Upper lobe of left lung (tissue), 6 donors: ENCODE measurements at regions not wholly inside any gene's neighbourhood (a gene's known extent, or its start where the extent isn't known, plus 50 kb on each side); places are given as distances from the start of the nearest gene placed in this dataset.

ENCODE experiments used
- ATAC-seq, 2 donors: fragments of 200-7000 bp; cut with Tn5 transposase; one replicate each; pipeline ENCODE4 v1.9.1; 2022; ENCODE audit warnings: mild to moderate bottlenecking in 2 of 2, moderate library complexity in 2 of 2; ENCODE audit not compliant: low FRiP score in 2 of 2
- DNase-seq, 2 donors: peaks; one replicate each; pipeline ENCODE4 v3.0.0-alpha.2; 2019 to 2020
- H3K27ac ChIP-seq, 4 donors: fragments of 200-600 bp; sonication (generic); one replicate each; pipeline ENCODE4 v1.5.1; 2016 to 2019
- H3K27me3 ChIP-seq, 4 donors: fragments of 200-600 bp; sonication (generic); one replicate each; pipeline ENCODE4 v1.5.1; 2017 to 2019
- H3K36me3 ChIP-seq, 4 donors: fragments of 200-600 bp; sonication (generic); one replicate each; pipeline ENCODE4 v1.5.1; 2016 to 2019
- H3K4me1 ChIP-seq, 4 donors: fragments of 200-600 bp; sonication (generic); one replicate each; pipeline ENCODE4 v1.5.1; 2018 to 2019
- H3K4me3 ChIP-seq, 4 donors: fragments of 200-600 bp; sonication (generic); one replicate each; pipeline ENCODE4 v1.5.1; 2017 to 2019; ENCODE audit warnings: mild to moderate bottlenecking in 2 of 4, moderate library complexity in 1 of 4
- H3K9me3 ChIP-seq, 4 donors: fragments of 200-600 bp; sonication (generic); one replicate each; pipeline ENCODE4 v1.5.1; 2018 to 2019
- CTCF ChIP-seq, 6 experiments: fragments of 450-650 bp in 4 of 6; fragments of 200-600 bp in 2 of 6; sonication (generic) in 2 of 6; IDR thresholded peaks; one replicate each; pipeline ENCODE4 v1.5.1; 2016 to 2019; ENCODE audit warnings: antibody characterized with exemption in 6 of 6
- EP300 ChIP-seq, 4 donors: sonication (generic); formaldehyde crosslinking; IDR thresholded peaks; one replicate each; pipeline ENCODE4 v1.5.1; 2017; ENCODE audit warnings: antibody characterized with exemption in 4 of 4, control low read depth in 2 of 4
- POLR2A ChIP-seq, 4 donors: fragments of 450-650 bp; IDR thresholded peaks; one replicate each; pipeline ENCODE4 v1.5.1; 2016 to 2017; ENCODE audit warnings: antibody characterized with exemption in 4 of 4, mild to moderate bottlenecking in 2 of 4
- POLR2AphosphoS5 ChIP-seq, 2 donors: sonication (generic); formaldehyde crosslinking; IDR thresholded peaks; one replicate each; pipeline ENCODE4 v1.5.1; 2017; ENCODE audit warnings: antibody characterized with exemption in 2 of 2
- WGBS, 2 donors: methylation state at CpG; one replicate each; pipeline ENCODE4 v1.1.5; 2017 to 2018; 5-methylcytosine and 5-hydroxymethylcytosine counted together
- donor health status: DM: no; HTN: no; CAD: no; lungs with moderate emphysema.
- donor health status: DM: no; HTN: yes; CAD: no; lungs with severe emphysema.

- ATAC-seq (no peak), DNase-seq (no peak)
- H3K9me3 ChIP-seq: no peaks in the 10 kb centered on the region
- H3K27me3 ChIP-seq: no peaks in the 10 kb centered on the region
- TF ChIP-seq EP300 (IDR thresholded peaks at IDR 0.05) (no peak), POLR2AphosphoS5 (IDR thresholded peaks at IDR 0.05) (no peak), POLR2A (IDR thresholded peaks at IDR 0.05) (no peak), CTCF (IDR thresholded peaks at IDR 0.05) (no peak)
- H3K36me3 ChIP-seq: no peaks in the 10 kb centered on the region
- no peak overlapping the region for H3K27ac ChIP-seq
- no peak overlapping the region for H3K4me3 ChIP-seq
- H3K4me1 ChIP-seq: no peaks in the 10 kb centered on the region
- 79 to 94% methylated on average over 5 of the region's 5 CpGs for WGBS, 2 donors
Observed at GRCh38 chr2:220892018-220892634, 680.0 kb downstream of the EPHA4 start.

GRCh38 chr2:220893411-220893810, 678.7 kb downstream of the EPHA4 start:
- H3K4me1 ChIP-seq: no peaks in the 10 kb centered on the region
- no peaks in the 10 kb centered on the region for H3K9me3 ChIP-seq
- ATAC-seq (no peak), DNase-seq (no peak)
- WGBS, 2 donors: 72 to 75% methylated on average over 2 of the region's 2 CpGs
- H3K27me3 ChIP-seq: no peaks in the 10 kb centered on the region
- no peaks in the 10 kb centered on the region for H3K36me3 ChIP-seq
- no peak overlapping the region for H3K4me3 ChIP-seq
- H3K27ac ChIP-seq: no peak overlapping the region
- TF ChIP-seq CTCF (IDR thresholded peaks at IDR 0.05) (no peak), POLR2AphosphoS5 (IDR thresholded peaks at IDR 0.05) (no peak), EP300 (IDR thresholded peaks at IDR 0.05) (no peak), POLR2A (IDR thresholded peaks at IDR 0.05) (no peak)

- Histone ChIP-seq H3K9me3 (no peaks in the 10 kb centered on the region), H3K36me3 (no peaks in the 10 kb centered on the region), H3K27ac (no peak overlapping the region), H3K4me3 (no peak overlapping the region), H3K4me1 (no peaks in the 10 kb centered on the region), H3K27me3 (no peaks in the 10 kb centered on the region)
- no peak for DNase-seq
- TF ChIP-seq POLR2A (IDR thresholded peaks at IDR 0.05) (no peak), POLR2AphosphoS5 (IDR thresholded peaks at IDR 0.05) (no peak), EP300 (IDR thresholded peaks at IDR 0.05) (no peak), CTCF (IDR thresholded peaks at IDR 0.05) (no peak)
- ATAC-seq: no peak
- 12 to 24% methylated on average over 1 of the region's 1 CpG for WGBS, 2 donors
Observed at GRCh38 chr2:220894069-220894468, 678.0 kb downstream of the EPHA4 start.

GRCh38 chr2:220899492-220899891, 672.6 kb downstream of the EPHA4 start:
- H3K36me3 ChIP-seq: no peaks in the 10 kb centered on the region

More at GRCh38 chr2:220899492-220899891, 672.6 kb downstream of the EPHA4 start:
- no peak overlapping the region for H3K27ac ChIP-seq
- no peaks in the 10 kb centered on the region for H3K4me1 ChIP-seq
- no peak for DNase-seq
- ATAC-seq: no peak
- H3K9me3 ChIP-seq: no peaks in the 10 kb centered on the region
- no peak for TF ChIP-seq CTCF (IDR thresholded peaks at IDR 0.05)
- no peak for TF ChIP-seq POLR2AphosphoS5 (IDR thresholded peaks at IDR 0.05)
- no peak for TF ChIP-seq EP300 (IDR thresholded peaks at IDR 0.05)
- no peak for TF ChIP-seq POLR2A (IDR thresholded peaks at IDR 0.05)
- no peak overlapping the region for H3K4me3 ChIP-seq
- WGBS, 2 donors: 100% methylated on average over 1 of the region's 1 CpG
- no peaks in the 10 kb centered on the region for H3K27me3 ChIP-seq
